ENCODE measurements at regions not wholly inside any gene's neighbourhood (a gene's known extent, or its start where the extent isn't known, plus 50 kb on each side); places are given as distances from the start of the nearest gene placed in this dataset.

DNA sequence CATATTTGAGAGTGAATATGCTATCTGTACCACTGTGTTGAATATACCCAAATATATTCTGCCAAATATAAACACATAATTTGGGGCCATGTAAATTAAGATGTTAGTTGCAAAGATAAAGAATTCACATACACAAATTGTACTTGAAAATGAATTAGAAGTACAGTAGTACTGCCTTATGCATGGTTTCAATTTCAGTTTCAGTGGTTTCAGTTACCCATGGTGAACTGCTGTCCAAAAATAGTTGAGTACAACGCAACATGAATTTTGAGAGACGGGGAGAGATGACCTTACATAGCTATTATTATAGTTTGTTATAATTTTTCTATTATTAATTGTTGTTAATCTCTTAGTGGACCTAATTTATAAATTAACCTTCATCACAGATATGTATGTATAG is 1313.0 kb upstream of the FAM98A start:
- DNase-seq, result no peak

DNA sequence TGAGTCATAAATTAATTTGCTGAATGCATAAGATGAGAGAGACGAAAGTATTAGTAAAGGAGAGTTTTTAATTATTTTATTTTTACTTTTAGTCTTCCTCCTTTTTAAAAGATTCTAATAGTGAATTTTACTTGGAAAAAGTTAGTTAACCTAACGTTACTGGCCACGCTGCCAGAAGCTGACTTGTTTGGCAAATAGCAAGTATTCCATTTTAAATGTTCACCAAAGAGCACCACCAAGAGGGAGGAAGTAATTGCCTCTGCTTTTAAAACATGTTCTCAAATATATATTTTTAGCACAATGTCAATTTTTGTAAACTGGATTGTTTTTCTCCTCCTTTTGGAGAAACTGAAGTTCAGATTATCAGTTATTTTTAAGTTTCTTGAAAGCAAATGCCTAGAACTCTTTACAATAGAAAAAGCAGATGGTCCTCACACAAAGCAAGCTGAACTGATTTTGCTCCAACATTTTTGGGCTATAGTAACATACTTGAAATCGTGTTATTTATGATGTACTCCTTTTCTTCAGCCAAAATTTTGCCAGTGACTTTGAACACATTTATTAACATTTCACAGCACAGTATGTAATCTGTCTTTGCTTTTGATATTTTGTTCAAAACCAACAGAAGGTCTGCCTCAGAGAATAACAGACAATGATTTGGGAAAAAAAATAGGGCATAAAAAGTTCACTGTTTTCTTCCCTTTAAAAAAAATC is 1311.0 kb upstream of the FAM98A start:
- DNase-seq, result no peak

DNA sequence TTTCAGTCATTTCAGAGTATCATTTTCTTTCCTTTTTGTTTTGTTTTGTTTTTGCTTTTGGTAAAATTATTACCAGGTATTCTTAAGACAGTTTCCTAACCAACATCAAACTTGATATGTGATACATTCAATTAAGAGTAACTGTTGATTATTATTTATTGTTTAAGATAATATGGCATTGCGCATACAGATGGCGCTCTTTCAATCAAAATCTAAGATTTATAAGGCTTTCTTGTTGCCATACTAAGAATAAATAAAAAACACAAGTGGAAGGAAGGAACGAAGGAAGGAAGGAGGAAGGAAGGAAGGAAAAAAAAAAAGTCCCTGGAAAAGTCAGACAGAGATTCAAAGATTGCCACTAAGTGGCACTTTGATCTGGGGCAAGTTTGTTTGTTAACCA is 1308.7 kb upstream of the FAM98A start:
- no peak for DNase-seq

DNA sequence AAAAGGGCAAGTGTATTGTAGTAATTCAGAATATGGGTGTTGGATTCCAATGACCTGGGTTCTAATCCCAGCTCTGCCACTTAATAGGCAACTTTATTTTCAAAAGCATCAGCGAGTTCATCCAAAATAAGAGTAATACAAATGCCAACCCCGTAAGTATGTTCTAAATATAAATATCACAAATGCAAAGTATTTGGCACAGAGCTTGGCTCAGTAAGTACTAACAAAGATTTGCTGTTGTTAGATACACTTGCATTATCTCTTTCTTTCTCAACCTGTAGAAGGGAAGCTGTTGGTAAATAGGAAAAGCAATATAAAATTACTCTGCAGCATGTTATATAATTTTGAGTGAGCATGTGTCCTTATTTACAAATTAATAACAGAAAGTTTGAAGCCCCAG is 1302.6 kb upstream of the FAM98A start:
- DNase-seq, result no peak

DNA sequence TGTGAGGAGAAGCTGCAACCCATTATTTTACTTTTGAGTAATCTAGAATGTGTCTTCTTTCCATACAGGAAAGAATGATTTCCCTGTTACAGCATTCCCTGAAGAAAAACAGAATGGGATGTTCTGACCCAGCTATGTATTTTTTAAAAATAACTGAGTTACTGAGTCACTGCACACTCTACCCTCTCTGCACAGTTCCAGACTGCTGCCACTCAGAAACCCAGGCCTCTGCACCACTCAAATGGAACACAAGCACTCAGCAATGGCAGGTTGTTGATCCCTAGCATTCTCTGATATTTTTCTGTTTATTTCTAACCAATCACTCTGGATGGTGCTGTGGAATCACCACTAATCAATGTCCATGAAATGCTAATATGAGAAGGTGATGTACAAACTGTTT is 1300.0 kb upstream of the FAM98A start:
- DNase-seq, result no peak

DNA sequence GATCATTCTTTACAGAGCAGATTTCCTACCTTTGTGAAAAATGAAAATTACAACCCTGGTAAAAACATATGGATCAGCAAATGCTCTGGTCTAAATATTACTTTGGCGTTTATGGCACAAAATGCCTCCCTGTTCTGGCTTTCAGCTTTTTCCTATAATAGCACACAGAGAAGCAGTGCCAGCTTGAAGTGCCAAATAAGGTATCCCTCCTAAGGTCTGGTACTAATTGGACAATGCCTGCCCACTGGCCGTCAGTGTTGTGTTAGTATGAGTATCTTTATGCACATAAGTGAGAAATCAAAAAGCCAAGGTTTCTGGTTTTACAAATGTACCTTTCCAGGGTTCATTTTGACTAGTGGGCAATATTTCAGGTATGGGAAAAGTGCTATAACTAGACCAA is 1293.7 kb upstream of the FAM98A start:
- DNase-seq, result no peak

DNA sequence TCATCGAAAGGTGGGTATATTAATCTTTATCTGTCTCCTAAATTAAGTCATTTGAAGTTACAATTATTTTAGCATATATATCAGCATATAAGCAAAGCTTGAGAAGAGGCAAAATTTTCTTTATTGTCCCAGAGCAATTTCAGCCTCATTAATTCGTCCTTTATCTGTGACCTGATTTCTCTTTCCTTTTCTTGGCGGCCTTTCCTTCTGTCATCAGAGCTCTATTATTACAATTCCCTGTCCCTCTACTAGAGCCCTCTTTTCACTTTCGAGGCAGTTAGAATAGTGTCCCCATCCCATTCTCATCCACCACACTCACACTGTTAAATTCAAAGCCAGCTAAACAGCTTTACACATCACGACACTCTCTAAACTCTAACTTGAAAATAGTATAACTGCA is 1293.2 kb upstream of the FAM98A start:
- DNase-seq, result no peak

DNA sequence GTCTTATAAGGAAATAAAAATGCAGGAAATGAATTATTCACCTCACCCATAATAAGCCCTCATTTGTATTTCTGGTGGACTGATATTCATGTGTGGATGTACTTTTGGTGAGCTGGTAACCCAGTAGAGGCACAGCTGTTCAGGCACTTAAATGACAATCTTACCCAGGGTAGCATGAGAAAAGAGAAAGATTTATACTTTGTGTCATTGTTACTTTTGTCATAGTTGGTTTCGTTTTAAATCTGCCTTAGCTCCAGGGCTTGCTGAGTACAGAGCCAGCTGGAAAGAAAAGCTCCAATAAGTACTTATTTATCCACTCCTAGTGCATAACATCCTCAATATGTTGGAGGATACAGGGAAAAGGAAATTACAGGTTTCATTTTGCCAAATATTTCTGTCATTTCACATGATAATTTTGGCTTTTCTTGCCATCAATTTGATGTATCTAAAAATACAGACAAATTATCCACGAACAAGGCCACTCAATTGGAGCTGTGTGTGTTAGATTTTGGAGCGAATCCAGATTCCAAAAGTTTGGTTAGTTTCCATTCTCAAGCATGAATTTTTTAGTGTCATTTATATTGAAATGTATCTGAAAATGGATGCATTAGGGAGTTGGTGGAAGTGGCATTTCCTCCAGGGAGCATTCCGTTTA is 1276.1 kb upstream of the FAM98A start:
- no peak for DNase-seq

DNA sequence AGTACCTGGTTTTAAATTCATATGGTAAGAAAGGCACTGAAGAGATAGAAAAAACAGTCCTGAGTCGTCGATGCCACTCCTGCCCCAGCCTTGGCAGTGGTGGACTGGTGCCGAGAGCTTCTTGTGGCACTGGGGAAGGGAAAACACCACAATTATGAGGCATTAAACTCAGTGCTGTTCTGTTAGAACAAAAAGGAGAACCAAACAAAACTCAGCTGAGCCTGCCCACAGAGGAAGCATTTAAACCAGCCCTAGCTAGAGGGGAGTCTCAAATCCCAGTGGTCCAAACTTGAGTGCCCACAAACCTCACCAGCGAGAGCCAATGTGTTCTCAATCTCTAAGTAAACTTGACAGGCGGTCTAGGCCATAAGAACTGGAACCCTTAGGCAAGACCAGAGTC is 1254.5 kb upstream of the FAM98A start:
- DNase-seq, result no peak

DNA sequence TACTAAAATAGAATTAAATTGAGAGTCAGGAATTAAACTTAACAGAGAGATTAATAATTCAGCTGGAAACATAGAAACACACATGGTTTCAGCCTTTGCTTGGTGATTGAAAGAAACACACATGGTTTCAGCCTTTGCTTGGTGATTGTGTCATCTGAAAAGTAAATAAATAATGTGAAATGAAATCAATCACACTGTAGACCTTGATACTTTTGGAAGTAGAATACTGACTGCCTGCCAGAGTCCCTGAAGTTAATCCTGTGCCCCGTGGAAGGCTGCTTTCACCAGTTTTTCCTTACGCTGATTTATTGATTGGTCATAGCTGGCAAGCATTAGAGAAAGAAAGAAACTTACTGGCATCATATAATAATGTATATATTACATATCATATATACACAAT is 1252.7 kb upstream of the FAM98A start:
- no peak for DNase-seq

DNA sequence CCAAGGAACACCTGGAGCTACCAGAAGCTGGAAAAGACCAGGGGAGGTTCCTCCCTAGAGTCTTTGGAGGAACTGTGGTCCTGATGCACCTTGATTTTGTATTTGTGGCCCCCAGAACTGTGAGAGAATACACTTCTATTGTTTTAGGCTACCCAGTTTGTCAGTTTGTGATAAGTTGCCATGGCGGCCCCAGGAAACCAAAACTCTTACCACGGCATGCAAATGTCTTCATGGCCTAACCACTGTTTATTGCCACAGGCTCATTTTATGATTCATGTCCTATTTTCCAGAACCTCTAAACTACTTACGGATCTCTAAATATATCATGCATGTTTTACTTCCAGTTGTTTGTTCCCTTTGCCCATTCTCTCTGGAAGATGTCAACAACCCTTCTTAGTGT is 1250.7 kb upstream of the FAM98A start:
- DNase-seq, result no peak

DNA sequence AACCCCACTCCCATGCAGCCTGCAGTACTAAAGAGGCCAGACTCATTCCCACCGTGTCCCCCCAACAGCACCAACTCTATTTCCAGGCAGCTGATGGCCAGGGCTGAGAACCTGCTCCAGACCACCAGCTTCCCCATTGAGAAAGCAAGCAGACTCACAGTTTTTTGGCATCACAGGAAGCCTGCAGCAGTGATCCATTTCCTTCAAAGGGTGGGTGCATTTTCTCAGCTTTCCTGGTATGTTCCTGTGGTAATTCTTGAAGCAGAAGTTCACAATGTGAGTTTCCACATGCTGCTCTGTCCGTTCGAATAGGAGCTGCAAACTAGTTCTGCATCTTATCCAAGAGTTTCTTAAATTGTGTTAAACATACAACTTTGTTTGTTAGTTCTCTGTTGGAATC is 1249.6 kb upstream of the FAM98A start:
- no peak for DNase-seq

DNA sequence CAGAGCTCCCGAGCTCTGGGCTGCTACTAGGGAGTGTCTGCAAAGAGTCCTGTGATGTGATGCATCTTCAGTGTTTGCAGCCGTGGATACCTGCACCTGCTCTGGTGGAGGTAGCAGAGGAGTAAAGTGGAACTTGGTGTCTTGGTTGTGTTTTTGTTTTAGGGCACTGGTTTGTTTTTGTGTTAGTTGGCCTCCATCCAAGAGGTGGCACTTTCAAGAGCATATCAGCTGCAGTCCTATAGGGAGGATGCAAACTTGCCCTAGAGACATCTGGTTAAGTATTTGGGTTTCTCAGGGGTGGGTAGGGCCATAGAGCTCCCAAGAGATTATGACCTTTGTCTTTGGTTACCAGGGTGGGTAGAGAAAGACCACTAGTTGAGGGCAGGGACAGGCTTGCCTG is 1249.0 kb upstream of the FAM98A start:
- no peak for DNase-seq

DNA sequence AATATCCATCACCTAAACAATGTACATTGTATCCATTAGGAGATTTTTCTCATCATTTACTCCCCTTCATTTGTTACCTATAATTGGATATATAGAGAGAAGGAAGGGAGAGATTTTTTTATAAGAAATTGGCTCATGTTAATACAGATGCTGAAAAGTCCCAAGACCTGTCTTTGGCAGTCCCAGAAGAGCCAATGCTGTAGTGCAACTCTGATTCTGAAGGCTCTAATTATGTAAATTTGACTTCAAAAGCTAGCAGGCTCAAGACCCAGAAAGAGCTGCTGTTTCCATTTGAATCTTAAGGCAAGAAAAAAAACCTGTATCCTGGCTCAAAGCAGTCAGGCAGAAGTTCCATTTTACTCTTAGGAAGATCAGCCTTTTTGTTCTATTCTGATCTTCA is 1245.5 kb upstream of the FAM98A start:
- no peak for DNase-seq

DNA sequence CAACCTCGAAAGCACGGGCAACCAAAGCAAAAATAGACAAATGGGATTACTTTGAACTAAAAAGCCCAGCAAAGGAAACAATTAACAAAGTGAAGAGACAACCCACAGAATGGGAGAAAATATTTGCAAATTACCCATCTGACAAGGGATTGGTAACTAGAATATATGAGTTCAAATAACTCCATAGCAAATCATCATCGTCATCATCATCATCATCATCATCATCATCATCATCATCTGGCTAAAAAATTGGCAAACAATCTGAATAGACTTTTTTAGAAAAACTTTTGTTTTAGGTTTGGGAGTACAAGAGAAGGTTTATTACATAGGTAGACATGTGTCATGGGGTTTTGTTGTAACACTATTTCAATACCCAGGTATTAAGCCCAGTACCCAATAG is 1239.3 kb upstream of the FAM98A start:
- no peak for DNase-seq

DNA sequence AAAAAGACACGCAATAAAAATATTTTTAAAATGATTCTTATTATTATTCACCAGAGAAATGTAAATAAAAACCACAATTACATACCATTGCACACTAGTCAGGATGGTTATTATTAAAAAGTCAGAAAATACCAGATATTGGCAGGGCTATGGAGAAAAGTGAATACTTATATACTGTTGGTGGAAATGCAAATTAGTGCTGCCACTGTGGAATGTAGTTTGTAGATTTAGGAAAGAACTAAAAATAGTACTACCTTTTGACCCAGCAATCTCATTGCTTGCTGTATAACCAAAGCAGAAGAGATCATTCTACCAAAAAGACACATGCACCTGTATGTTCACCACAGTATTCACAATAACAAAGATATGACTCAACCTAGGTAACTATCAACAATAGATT is 1237.3 kb upstream of the FAM98A start:
- no peak for DNase-seq

DNA sequence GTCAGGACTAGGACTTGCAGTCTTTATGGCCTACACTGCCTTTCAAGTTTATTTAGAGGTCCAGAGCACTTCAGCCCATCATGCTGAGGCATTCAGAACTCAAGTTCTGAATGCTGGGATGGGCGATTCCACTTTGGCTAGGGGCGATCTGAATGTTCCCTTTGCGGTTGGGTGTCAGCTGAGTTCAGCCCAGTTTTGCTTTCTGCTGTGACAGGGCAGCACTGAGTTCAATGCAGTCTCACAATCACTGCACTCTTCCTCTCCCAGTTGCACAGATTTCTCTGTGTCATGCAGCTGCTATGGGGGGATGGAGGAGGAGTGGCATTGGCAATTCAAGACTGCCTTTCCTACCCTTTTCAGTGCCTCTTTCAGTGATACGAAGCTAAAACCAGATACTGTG is 1232.0 kb upstream of the FAM98A start:
- no peak for DNase-seq

DNA sequence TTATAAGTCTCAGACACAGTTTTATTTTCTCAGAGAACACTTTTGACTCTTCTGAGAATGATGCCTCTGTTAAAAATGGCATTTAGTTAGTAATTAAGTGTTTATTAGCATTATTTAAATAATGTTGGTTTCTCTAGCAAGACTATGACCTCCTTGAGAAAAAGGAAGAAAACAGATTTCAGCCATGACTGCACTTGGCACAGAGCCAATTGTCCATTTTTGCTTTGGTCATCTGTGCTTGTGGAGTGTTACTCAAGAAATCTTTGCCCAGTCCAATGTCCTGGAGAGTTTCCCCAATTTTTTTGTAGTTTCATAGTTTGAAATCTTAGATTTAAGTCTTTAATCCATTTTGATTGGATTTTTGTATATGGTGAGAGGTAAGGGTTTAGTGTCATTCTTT is 1229.4 kb upstream of the FAM98A start:
- no peak for DNase-seq

DNA sequence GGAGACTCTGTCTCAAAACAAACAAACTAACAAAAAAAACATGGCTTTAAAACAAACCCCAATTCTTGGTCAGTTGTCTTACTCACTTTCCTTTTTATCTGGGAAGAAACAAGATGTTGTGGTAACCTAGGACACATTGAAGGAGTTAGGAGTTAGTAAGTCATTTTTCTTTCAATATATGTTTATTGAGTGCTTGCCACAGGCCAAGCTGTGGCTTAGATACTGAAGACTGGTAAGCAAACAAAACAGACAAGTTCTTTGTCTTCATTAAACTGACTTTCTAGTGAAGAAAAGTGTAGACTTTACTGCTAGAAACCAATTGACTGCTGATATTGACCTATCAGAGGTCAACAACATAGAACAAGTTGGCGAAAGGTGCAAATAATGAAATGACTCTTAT is 1228.3 kb upstream of the FAM98A start:
- no peak for DNase-seq

DNA sequence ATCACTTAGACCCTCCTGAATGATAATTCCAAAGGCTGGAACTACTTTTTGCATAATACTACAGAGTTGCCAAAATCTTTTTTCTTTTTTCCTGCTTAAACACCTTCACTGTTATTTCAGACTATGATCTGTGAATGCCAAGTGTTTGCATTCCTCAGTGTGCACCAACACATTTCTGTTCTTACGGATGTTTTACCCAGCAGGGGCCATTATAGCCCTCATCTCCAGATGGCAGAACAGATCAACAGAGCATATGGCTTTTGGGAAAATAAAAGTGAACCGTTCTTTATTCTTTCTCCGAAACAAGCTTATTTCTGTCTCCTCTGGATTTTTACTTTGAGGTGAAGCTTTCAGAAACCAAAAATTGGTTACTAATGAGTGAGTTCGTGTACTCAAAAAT is 1226.6 kb upstream of the FAM98A start:
- DNase-seq, result no peak

DNA sequence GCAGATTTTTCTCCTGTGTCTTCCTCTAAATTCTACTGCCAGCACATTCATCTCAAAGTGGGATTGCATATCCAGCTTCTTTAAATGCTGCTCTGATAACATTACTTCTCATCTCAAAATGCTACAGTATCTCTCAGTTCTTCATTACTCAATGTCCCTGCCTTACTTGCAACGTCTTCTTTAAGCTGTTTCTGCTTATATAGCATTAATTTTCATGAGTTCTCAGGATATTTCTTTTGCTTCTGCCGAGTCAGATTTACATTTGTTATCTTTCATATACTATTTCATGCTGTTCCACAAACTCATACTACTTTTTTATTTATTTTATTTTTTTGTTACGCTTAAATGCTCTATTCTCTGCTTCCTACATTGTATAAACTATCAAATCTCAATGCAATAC is 1223.5 kb upstream of the FAM98A start:
- no peak for DNase-seq

DNA sequence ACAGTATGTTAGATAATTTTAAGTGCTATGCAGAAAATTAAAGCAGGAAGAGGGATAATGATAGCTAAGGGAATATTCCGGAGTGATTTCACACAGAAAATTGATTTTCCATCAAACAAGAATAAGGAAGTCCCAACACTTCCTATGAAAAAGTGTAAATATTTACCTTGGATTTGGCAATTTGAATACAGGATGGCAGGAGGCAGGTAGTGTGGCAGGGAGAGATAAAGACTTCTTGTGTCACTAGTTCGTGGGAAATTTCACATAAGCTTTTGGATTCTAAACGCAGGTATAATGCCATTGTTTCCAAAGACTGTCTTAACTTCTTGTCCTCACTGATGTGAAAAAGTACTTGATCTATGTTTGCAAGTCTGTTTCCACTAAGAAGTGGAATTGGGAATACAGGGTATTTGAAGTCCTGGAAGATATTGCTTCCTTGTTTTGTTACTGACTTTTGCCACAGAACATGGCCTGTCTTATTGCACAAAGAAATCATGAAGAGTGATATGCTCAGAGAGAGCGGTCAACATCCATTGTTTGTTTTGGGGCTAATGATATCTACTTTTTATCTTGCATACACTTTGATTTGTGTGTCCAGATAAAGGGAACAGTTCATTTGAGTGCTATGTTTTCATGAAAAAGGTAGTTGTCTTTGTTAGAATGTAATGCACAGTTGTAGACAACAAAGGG is 1216.1 kb upstream of the FAM98A start:
- no peak for DNase-seq

DNA sequence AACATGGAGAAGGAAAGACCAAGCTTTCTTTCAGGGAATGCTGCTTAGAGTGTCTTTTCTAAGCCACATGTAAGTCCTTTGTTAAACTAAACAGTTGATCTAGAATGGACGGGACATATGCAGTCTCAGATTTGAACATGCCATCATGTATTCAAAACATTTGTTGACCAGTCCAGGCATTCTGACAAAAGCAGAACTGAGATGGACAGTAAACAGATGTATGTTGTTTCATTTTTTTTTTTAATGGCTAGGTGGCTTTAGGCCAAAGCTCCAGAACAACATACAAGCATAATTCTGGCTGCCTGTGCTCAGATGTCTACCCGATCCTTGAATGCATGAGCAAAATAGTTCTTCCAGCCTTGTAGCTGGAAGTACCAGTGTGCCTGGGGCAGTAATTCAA is 1211.4 kb upstream of the FAM98A start:
- no peak for DNase-seq

DNA sequence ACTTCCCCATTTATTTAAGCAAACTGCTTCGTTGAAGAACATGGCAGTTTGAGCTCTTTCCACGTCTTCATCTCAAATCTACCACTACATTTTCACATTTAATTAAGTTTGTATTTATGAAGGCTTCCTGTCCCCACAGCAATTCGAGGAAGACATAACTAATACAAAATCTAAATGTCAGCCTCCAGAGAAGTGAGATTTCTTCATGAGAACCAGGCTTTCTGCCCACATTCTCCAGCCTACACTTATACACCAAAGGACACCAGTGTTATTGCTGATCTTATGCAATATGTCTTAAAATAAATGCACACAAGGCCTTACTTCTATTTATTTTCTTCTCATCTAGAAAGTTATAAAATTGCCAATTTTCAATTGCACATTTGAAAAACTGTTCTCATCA is 1209.3 kb upstream of the FAM98A start:
- no peak for DNase-seq

DNA sequence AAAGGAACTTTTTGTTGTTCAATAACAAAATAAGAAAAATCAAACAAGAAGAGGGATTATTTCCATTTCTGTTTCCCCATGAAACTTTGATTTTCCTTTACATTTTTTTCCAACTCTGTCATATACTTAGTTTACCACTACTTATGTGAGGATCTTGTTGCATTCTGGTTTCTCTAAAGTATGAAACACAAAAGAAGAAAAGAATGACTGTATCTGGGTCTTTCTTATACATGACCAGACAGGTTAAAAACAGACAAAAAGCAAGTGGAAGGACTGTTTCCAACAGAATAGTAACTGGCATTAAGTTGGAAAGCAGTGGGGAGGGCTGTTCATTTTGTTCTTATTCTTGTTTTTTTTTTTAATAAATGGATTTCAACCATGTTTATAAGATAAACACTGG is 1207.8 kb upstream of the FAM98A start:
- DNase-seq, result no peak

Measured in T1000 (cell line).